Breast epithelium (tissue), 4 donors: ENCODE measurements at regions not wholly inside any gene's neighbourhood (a gene's known extent, or its start where the extent isn't known, plus 50 kb on each side); places are given as distances from the start of the nearest gene placed in this dataset.

Experiments
- DNase-seq, 2 donors: peaks; one replicate each; pipeline ENCODE4 v3.0.0-alpha.2; 2019; ENCODE audit warnings: low spot score in 2 of 2
- H3K27ac ChIP-seq, 2 donors: fragments of 200-600 bp; sonication (generic) in 1 of 2; one replicate each; pipeline ENCODE4 v1.5.1; 2016 to 2019; ENCODE audit warnings: mild to moderate bottlenecking in 1 of 2
- H3K27me3 ChIP-seq, 2 donors: fragments of 200-600 bp; sonication (generic) in 1 of 2; one replicate each; pipeline versions ENCODE4 v1.5.1 to v1.6.0; 2017 to 2019; ENCODE audit warnings: control low read depth in 1 of 2, mild to moderate bottlenecking in 1 of 2
- H3K36me3 ChIP-seq: fragments of 200-600 bp; one replicate; pipeline ENCODE4 v1.5.1; 2019
- H3K4me1 ChIP-seq, 2 donors: fragments of 200-600 bp; sonication (generic); one replicate each; pipeline ENCODE4 v1.5.1; 2016 to 2019; ENCODE audit warnings: control low read depth in 1 of 2
- H3K4me3 ChIP-seq, 3 donors: fragments of 200-600 bp; sonication (generic); 1 replicate in 2 of 3; 2 replicates in 1 of 3; pipeline ENCODE4 v1.5.1; 2016 to 2019; ENCODE audit warnings: mild to moderate bottlenecking in 3 of 3, moderate library complexity in 2 of 3
- H3K9me3 ChIP-seq, 2 donors: fragments of 200-600 bp; sonication (generic) in 1 of 2; one replicate each; pipeline ENCODE4 v1.5.1; 2016 to 2019; ENCODE audit warnings: control low read depth in 1 of 2
- CTCF ChIP-seq, 3 donors: fragments of 450-650 bp; IDR thresholded peaks; one replicate each; pipeline ENCODE4 v1.5.1; 2016 to 2017; ENCODE audit warnings: antibody characterized with exemption in 3 of 3, mild to moderate bottlenecking in 3 of 3, moderate library complexity in 3 of 3
- POLR2A ChIP-seq: fragments of 450-650 bp; IDR thresholded peaks from one replicate; pipeline ENCODE4 v1.6.1; 2016; ENCODE audit warnings: antibody characterized with exemption, mild to moderate bottlenecking, moderate library complexity
- POLR2AphosphoS5 ChIP-seq, 3 donors: sonication (generic); formaldehyde crosslinking; IDR thresholded peaks; one replicate each; pipeline ENCODE4 v1.6.1; 2017; ENCODE audit warnings: antibody characterized with exemption in 3 of 3
- intact Hi-C: fragments of 100-400 bp; cut with DNase I; formaldehyde crosslinking; loops from one replicate; pipeline ENCODE4 v1.15.1; 2023; ENCODE audit warnings: low total_unique reads

GRCh38 chr9:115442054-115442453 is 324.1 kb upstream of the TNC start:
- intact Hi-C loops, result no loop called here
- TF ChIP-seq POLR2A, result no peak
- TF ChIP-seq CTCF (IDR thresholded peaks at IDR 0.05), result no peak
- TF ChIP-seq POLR2AphosphoS5 (IDR thresholded peaks at IDR 0.05), result no peak
- Histone ChIP-seq H3K4me3 (no peak overlapping the region), H3K9me3 (no peaks in the 10 kb centered on the region), H3K27ac (no peak overlapping the region), H3K27me3 (no peaks in the 10 kb centered on the region), H3K4me1 (no peaks in the 10 kb centered on the region), H3K36me3 (no peaks in the 10 kb centered on the region)
- no peak for DNase-seq

GRCh38 chr9:115443890-115444289 is 325.9 kb upstream of the TNC start:
- no peaks in the 10 kb centered on the region for H3K9me3 ChIP-seq
- TF ChIP-seq CTCF (IDR thresholded peaks at IDR 0.05) (no peak), POLR2A (no peak), POLR2AphosphoS5 (IDR thresholded peaks at IDR 0.05) (no peak)
- no peak overlapping the region for H3K27ac ChIP-seq
- no peak overlapping the region for H3K4me3 ChIP-seq
- intact Hi-C loops, result no loop called here
- no peaks in the 10 kb centered on the region for H3K27me3 ChIP-seq
- H3K4me1 ChIP-seq, result no peaks in the 10 kb centered on the region
- DNase-seq, result no peak
- H3K36me3 ChIP-seq, result no peaks in the 10 kb centered on the region

- Histone ChIP-seq H3K9me3 (no peaks in the 10 kb centered on the region), H3K4me3 (no peak overlapping the region), H3K4me1 (no peaks in the 10 kb centered on the region), H3K36me3 (no peaks in the 10 kb centered on the region), H3K27me3 (no peaks in the 10 kb centered on the region), H3K27ac (no peak overlapping the region)
- no peak for TF ChIP-seq POLR2AphosphoS5 (IDR thresholded peaks at IDR 0.05)
- no peak for TF ChIP-seq CTCF (IDR thresholded peaks at IDR 0.05)
- TF ChIP-seq POLR2A, result no peak
- DNase-seq, result no peak
- intact Hi-C loops, result no loop called here
These were observed 327.0 kb upstream of the TNC start for GRCh38 chr9:115444959-115445358.

- no peak overlapping the region for H3K27ac ChIP-seq
These were observed 327.7 kb upstream of the TNC start for GRCh38 chr9:115445655-115446054.

GRCh38 chr9:115456515-115456914 is 338.6 kb upstream of the TNC start:
- intact Hi-C loops, result no loop called here
- no peaks in the 10 kb centered on the region for H3K4me1 ChIP-seq
- H3K4me3 ChIP-seq, result no peak overlapping the region
- no peak overlapping the region for H3K27ac ChIP-seq
- no peaks in the 10 kb centered on the region for H3K9me3 ChIP-seq
- DNase-seq, result no peak
- TF ChIP-seq POLR2AphosphoS5 (IDR thresholded peaks at IDR 0.05) (no peak), CTCF (IDR thresholded peaks at IDR 0.05) (no peak), POLR2A (no peak)
- no peaks in the 10 kb centered on the region for H3K36me3 ChIP-seq
- no peaks in the 10 kb centered on the region for H3K27me3 ChIP-seq

More at GRCh38 chr9:115445655-115446054, 327.7 kb upstream of the TNC start:
- Histone ChIP-seq H3K9me3 (no peaks in the 10 kb centered on the region), H3K27me3 (no peaks in the 10 kb centered on the region), H3K4me1 (no peaks in the 10 kb centered on the region), H3K36me3 (no peaks in the 10 kb centered on the region), H3K4me3 (no peak overlapping the region)
- no peak for TF ChIP-seq POLR2A
- TF ChIP-seq CTCF (IDR thresholded peaks at IDR 0.05), result no peak
- TF ChIP-seq POLR2AphosphoS5 (IDR thresholded peaks at IDR 0.05), result no peak
- intact Hi-C loops, result no loop called here
- no peak for DNase-seq
